ENCODE measurements at regions not wholly inside any gene's neighbourhood (a gene's known extent, or its start where the extent isn't known, plus 50 kb on each side); places are given as distances from the start of the nearest gene placed in this dataset.

DNA sequence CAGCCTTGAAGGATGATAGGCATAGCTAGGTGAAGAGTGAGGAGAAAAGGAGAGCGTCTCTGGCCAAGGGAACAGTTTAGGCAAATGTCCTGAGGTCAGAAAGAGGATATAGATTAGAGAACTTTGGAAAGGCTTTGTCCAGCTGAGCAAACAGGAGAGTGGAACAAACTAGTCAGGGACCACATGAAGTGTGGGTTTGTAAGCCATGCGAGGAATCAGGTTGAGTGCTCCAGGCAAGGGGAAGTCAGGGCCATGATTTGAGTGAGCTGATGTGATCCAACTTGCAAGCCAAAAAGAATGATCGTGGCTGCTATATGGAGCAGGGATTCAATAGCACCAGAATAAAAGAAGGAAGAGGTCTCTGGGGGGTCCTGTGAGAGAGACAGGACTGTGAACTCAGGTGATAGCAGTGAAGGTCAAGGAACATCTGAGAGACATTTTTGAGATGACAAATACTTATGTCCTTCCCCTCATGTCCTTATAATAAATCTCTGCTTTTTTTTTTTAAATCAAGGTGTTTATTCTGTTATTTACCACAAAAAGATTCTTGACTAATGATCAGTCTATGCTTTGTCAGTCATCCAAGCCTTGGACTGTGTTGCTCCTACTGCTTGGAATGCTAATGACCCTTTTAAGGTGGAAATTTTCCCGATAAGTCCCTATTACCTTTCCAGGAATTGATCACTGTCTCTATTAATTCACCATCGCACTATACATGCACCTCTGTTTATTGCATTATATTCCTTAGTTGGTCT lies 472.6 kb downstream of the TXNL1 start:
- DNase-seq (ENCODE audit: low read depth in 1 of 2, low spot score in 2 of 2) (no peak), FAIRE-seq (no peak)
- no peak overlapping the region for H2BK12ac ChIP-seq (ENCODE audit: low read depth, low read length)
- no peaks in the 10 kb centered on the region for H4K20me1 ChIP-seq (replicated peaks in 1 of 2; ENCODE audit: control insufficient read depth in 1 of 2, insufficient read depth in 2 of 2, low read length in 2 of 2)
- WGBS, 2 experiments (ENCODE audit: extremely low coverage in 1 of 2, insufficient coverage in 1 of 2, insufficient read length in 1 of 2, insufficient replicate concordance in 2 of 2, low coverage in 1 of 2, low lambda C conversion rate in 2 of 2, missing lambda C conversion rate in 1 of 2) = 91% methylated on average over 5 of the region's 5 CpGs; no CpG with 5 or more reads in 1 of the 2 experiments
- no peaks in the 10 kb centered on the region for H3K79me2 ChIP-seq (ENCODE audit: control insufficient read depth in 1 of 2, insufficient read depth in 2 of 2, low read length in 2 of 2)
- ChIA-PET CTCF (ENCODE audit: partially characterized antibody) (no interaction called here), POLR2A (ENCODE audit: partially characterized antibody) (no interaction called here)
- H4K8ac ChIP-seq (ENCODE audit: extremely low read depth, insufficient read depth, low read length) = no peak overlapping the region
- no peak overlapping the region for H3K4me2 ChIP-seq (ENCODE audit: insufficient read depth in 1 of 2, low read depth in 2 of 2, low read length in 2 of 2)
- H2BK120ac ChIP-seq (replicated peaks; ENCODE audit: low read depth, low read length) = no peak overlapping the region
- H2BK15ac ChIP-seq (ENCODE audit: low read length) = no peak overlapping the region
- H3K79me1 ChIP-seq (ENCODE audit: low read depth, low read length) = no peaks in the 10 kb centered on the region
- peaks cover 0 to 4% (median 1%) of the 10 kb centered on the region in 4 experiments; a peak in 3 of 7 replicates for H3K4me1 ChIP-seq (replicated peaks in 1 of 4; ENCODE audit: control insufficient read depth in 3 of 4, insufficient read depth in 4 of 4, low read length in 3 of 4)
- H3K4ac ChIP-seq (replicated peaks; ENCODE audit: insufficient read length, low read depth, low read length) = no peak overlapping the region
- no peak overlapping the region for H4K91ac ChIP-seq (replicated peaks; ENCODE audit: insufficient read length, low read length)
- H3K23me2 ChIP-seq (ENCODE audit: low read depth, low read length) = no peaks in the 10 kb centered on the region; the same call in 1 of the 2 replicates
- H3K36me3 ChIP-seq (ENCODE audit: control insufficient read depth in 2 of 4, insufficient read depth in 4 of 4, low read length in 3 of 4) = no peaks in the 10 kb centered on the region
- no peak overlapping the region for H3K18ac ChIP-seq (ENCODE audit: extremely low read depth, low read length)
- H4K5ac ChIP-seq (ENCODE audit: insufficient read length, low read depth, low read length) = no peak overlapping the region
- no peak overlapping the region for H3K14ac ChIP-seq (ENCODE audit: insufficient read length)
- H3K23ac ChIP-seq (ENCODE audit: insufficient read length) = no peak overlapping the region
- H2AK5ac ChIP-seq (ENCODE audit: low read depth, low read length) = no peak overlapping the region
- no peak overlapping the region for H2BK20ac ChIP-seq (ENCODE audit: low read length)
- H3K27me3 ChIP-seq (replicated peaks in 1 of 4; ENCODE audit: control insufficient read depth in 3 of 4, extremely low read depth in 1 of 4, insufficient read depth in 3 of 4, low read length in 3 of 4) = no peaks in the 10 kb centered on the region
- no peak for TF ChIP-seq RXRA (IDR thresholded peaks at IDR 0.05; ENCODE audit: insufficient read depth, low read depth, low read length)
- no peak overlapping the region for H3K27ac ChIP-seq (ENCODE audit: low read depth, low read length)
- H2AFZ ChIP-seq (ENCODE audit: low read length) = no peak overlapping the region
- no peak overlapping the region for H2BK5ac ChIP-seq (ENCODE audit: low read depth, low read length)
- H3K4me3 ChIP-seq (ENCODE audit: extremely low read depth in 1 of 4, insufficient read depth in 2 of 4, low read depth in 3 of 4, low read length in 4 of 4) = no peak overlapping the region
- no peak overlapping the region for H3K9ac ChIP-seq (replicated peaks in 1 of 4; ENCODE audit: extremely low read depth in 1 of 4, low read depth in 3 of 4, low read length in 3 of 4)
- H3K56ac ChIP-seq (replicated peaks; ENCODE audit: insufficient read length, low read depth, low read length) = no peak overlapping the region
- H3K9me3 ChIP-seq (ENCODE audit: insufficient read depth in 2 of 2, low read depth in 1 of 2, low read length in 1 of 2) = no peaks in the 10 kb centered on the region

Measured in H1 (cell line).